GM23338 (cell line): ENCODE measurements at regions not wholly inside any gene's neighbourhood (a gene's known extent, or its start where the extent isn't known, plus 50 kb on each side); places are given as distances from the start of the nearest gene placed in this dataset.

ENCODE experiments used
- ATAC-seq: fragments of 200-7000 bp; cut with Tn5 transposase; 3 replicates; pipeline ENCODE4 v1.9.1; 2020
- DNase-seq: peaks from one replicate; pipeline ENCODE4 v3.0.0-alpha.2; 2015; ENCODE audit warnings: low spot score
- H2AFZ ChIP-seq: fragments of 200-600 bp; sonication (generic); 2 replicates; pipeline ENCODE4 v1.8.0; 2016; ENCODE audit warnings: antibody characterized with exemption, mild to moderate bottlenecking, moderate library complexity
- H3F3A ChIP-seq: fragments of 200-600 bp; sonication (generic); replicated peaks from 2 replicates; pipeline ENCODE4 v1.8.0; 2017; ENCODE audit warnings: antibody characterized with exemption, mixed run types, low read depth
- H3K27ac ChIP-seq: fragments of 200-600 bp; sonication (generic); 2 replicates; pipeline ENCODE4 v1.6.1; 2016; ENCODE audit warnings: low read depth
- H3K27me3 ChIP-seq: fragments of 200-600 bp; sonication (generic); 2 replicates; pipeline ENCODE4 v1.8.0; 2016; ENCODE audit warnings: mild to moderate bottlenecking, mixed run types, moderate library complexity; ENCODE audit not compliant: insufficient read depth
- H3K36me3 ChIP-seq: fragments of 200-600 bp; sonication (generic); 2 replicates; pipeline ENCODE4 v1.8.0; 2016; ENCODE audit warnings: mild to moderate bottlenecking; ENCODE audit not compliant: insufficient read depth
- H3K4me1 ChIP-seq: fragments of 200-600 bp; sonication (generic); 2 replicates; pipeline ENCODE4 v1.8.0; 2016; ENCODE audit warnings: mild to moderate bottlenecking, moderate library complexity; ENCODE audit not compliant: insufficient read depth
- H3K4me2 ChIP-seq: fragments of 200-600 bp; sonication (generic); 2 replicates; pipeline ENCODE4 v1.7.1; 2017; ENCODE audit warnings: mixed run types
- H3K4me3 ChIP-seq: fragments of 200-600 bp; sonication (generic); 2 replicates; pipeline ENCODE4 v1.6.1; 2016; ENCODE audit warnings: mixed run types
- H3K79me2 ChIP-seq: fragments of 200-600 bp; sonication (generic); replicated peaks from 2 replicates; pipeline ENCODE4 v1.8.0; 2017; ENCODE audit warnings: mild to moderate bottlenecking; ENCODE audit not compliant: insufficient read depth
- H3K9me2 ChIP-seq: fragments of 200-600 bp; sonication (generic); 2 replicates; pipeline ENCODE4 v1.8.0; 2017; ENCODE audit not compliant: insufficient read depth
- H4K20me1 ChIP-seq: fragments of 200-600 bp; sonication (generic); replicated peaks from 2 replicates; pipeline ENCODE4 v1.8.0; 2017; ENCODE audit warnings: mild to moderate bottlenecking; ENCODE audit not compliant: insufficient read depth
- H3K27ac Mint-ChIP-seq: 2 replicates; pipeline ENCODE4 v1.8.0; 2020; ENCODE audit warnings: inconsistent platforms, mild to moderate bottlenecking, moderate library complexity, mixed read lengths
- H3K27me3 Mint-ChIP-seq: 3 replicates; pipeline ENCODE4 v1.8.0; 2022; ENCODE audit warnings: low read depth, mild to moderate bottlenecking, moderate library complexity, mixed read lengths, inconsistent platforms; ENCODE audit not compliant: insufficient read depth, poor library complexity
- H3K36me3 Mint-ChIP-seq: 3 replicates; pipeline ENCODE4 v1.8.0; 2021; ENCODE audit warnings: low read depth, mild to moderate bottlenecking, inconsistent platforms, moderate library complexity, mixed read lengths
- H3K4me1 Mint-ChIP-seq: 3 replicates; pipeline ENCODE4 v1.8.0; 2020; ENCODE audit warnings: mild to moderate bottlenecking, inconsistent platforms, mixed read lengths
- H3K4me3 Mint-ChIP-seq: 3 replicates; pipeline ENCODE4 v1.8.0; 2021; ENCODE audit warnings: moderate library complexity, mild to moderate bottlenecking, inconsistent platforms, mixed read lengths
- H3K9me3 Mint-ChIP-seq: 3 replicates; pipeline ENCODE4 v1.8.0; 2020; ENCODE audit warnings: moderate library complexity, mild to moderate bottlenecking, inconsistent platforms, mixed read lengths
- EZH2phosphoT487 ChIP-seq: fragments of 200-600 bp; sonication (generic); IDR thresholded peaks from one replicate; pipeline ENCODE4 v1.8.1; 2018; ENCODE audit warnings: antibody characterized with exemption; ENCODE audit not compliant: unreplicated experiment
- NANOG ChIP-seq: IDR thresholded peaks from 2 replicates; pipeline ENCODE4 v1.6.1; 2016; ENCODE audit warnings: antibody characterized with exemption, borderline replicate concordance
- ZNF331 ChIP-seq: fragments of 250-450 bp; sonication (Bioruptor Pico); IDR thresholded peaks from 2 replicates; pipeline ENCODE4 v1.5.0; 2020; ENCODE audit warnings: low read depth, mild to moderate bottlenecking, moderate library complexity
- TF ChIP-seq, protein P1 (sequence below): IDR thresholded peaks from one replicate; pipeline ENCODE4 v1.6.1; 2018; ENCODE audit warnings: antibody characterized with exemption; ENCODE audit not compliant: unreplicated experiment
- TF ChIP-seq, protein P2 (sequence below): fragments of 250-450 bp; sonication (Bioruptor Pico); IDR thresholded peaks from 2 replicates; pipeline ENCODE4 v1.5.0; 2020; ENCODE audit warnings: mild to moderate bottlenecking, moderate library complexity
- TF ChIP-seq, protein P3 (sequence below), 2 experiments: fragments of 200-600 bp in 1 of 2; sonication (generic) in 1 of 2; conservative IDR thresholded peaks; 2 replicates each; pipeline versions ENCODE4 v1.5.1 to v1.6.1; 2016 to 2017; ENCODE audit warnings: antibody characterized with exemption in 2 of 2, low read depth in 2 of 2, mild to moderate bottlenecking in 2 of 2, moderate library complexity in 1 of 2

DNA sequence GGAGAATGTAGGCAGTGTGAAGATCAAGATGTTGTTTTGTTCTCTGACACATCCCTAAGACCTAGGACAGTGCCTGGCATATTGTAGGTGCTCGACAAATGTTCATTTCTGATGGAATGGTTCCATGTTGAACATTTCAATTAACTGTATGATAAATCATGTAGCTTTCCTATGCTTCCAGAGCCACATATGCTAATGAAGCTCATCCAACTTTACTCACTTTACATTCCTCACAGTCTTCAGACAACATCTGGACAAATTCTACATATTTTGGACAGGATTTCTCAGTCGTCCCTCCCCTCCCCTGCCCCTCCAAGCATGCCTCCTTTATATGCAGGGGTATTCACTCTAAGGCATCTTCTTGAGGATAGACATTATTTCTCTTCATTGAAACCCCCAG is 177.9 kb downstream of the BLID start (continued):
- TF ChIP-seq, protein P1, sequence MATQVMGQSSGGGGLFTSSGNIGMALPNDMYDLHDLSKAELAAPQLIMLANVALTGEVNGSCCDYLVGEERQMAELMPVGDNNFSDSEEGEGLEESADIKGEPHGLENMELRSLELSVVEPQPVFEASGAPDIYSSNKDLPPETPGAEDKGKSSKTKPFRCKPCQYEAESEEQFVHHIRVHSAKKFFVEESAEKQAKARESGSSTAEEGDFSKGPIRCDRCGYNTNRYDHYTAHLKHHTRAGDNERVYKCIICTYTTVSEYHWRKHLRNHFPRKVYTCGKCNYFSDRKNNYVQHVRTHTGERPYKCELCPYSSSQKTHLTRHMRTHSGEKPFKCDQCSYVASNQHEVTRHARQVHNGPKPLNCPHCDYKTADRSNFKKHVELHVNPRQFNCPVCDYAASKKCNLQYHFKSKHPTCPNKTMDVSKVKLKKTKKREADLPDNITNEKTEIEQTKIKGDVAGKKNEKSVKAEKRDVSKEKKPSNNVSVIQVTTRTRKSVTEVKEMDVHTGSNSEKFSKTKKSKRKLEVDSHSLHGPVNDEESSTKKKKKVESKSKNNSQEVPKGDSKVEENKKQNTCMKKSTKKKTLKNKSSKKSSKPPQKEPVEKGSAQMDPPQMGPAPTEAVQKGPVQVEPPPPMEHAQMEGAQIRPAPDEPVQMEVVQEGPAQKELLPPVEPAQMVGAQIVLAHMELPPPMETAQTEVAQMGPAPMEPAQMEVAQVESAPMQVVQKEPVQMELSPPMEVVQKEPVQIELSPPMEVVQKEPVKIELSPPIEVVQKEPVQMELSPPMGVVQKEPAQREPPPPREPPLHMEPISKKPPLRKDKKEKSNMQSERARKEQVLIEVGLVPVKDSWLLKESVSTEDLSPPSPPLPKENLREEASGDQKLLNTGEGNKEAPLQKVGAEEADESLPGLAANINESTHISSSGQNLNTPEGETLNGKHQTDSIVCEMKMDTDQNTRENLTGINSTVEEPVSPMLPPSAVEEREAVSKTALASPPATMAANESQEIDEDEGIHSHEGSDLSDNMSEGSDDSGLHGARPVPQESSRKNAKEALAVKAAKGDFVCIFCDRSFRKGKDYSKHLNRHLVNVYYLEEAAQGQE = no peak
- TF ChIP-seq NANOG (no peak), EZH2phosphoT487 (no peak)

DNA sequence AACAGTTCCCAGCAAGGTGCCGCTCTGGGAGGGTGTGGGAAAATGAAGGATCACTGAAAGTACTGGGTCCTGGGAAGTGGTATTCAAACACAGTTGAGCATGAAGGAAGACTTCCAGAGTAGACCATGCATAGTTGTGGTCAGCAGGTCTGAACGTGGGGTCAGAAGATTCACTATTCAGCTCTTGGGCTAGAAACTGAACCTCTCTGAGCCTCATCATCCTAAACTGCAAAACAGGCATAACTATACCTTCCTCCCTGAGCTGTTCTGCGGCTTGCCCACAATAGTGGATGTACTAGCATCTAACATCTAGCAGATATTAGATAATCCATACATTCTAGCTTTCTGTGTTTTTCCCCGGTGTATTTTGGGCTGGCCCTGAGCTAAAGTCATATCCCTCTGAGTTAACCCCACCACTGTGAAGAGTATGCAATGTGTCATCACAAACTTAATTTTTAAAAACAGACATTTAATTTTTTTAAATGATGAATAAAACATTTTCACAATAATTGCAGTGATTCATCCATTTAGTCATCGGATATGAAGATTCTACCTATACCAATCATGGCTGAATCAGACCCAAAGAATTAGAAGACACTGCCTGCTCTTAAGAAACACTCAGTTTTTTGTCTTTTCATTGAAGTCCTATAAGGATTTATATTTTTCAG is 179.1 kb downstream of the BLID start:
- peaks cover 18% of the 10 kb centered on the region; the same call in 1 of the 2 replicates for H3K4me1 ChIP-seq
- Mint-ChIP-seq H3K4me3 (no peak overlapping the region), H3K9me3 (no peaks in the 10 kb centered on the region), H3K4me1 (peaks cover 18% of the 10 kb centered on the region; the same call in 2 of the 3 replicates), H3K36me3 (no peaks in the 10 kb centered on the region), H3K27ac (no peak overlapping the region), H3K27me3 (peaks cover 4% of the 10 kb centered on the region)
- no peak for TF ChIP-seq NANOG
- TF ChIP-seq ZNF331 = no peak
- TF ChIP-seq, protein P2, sequence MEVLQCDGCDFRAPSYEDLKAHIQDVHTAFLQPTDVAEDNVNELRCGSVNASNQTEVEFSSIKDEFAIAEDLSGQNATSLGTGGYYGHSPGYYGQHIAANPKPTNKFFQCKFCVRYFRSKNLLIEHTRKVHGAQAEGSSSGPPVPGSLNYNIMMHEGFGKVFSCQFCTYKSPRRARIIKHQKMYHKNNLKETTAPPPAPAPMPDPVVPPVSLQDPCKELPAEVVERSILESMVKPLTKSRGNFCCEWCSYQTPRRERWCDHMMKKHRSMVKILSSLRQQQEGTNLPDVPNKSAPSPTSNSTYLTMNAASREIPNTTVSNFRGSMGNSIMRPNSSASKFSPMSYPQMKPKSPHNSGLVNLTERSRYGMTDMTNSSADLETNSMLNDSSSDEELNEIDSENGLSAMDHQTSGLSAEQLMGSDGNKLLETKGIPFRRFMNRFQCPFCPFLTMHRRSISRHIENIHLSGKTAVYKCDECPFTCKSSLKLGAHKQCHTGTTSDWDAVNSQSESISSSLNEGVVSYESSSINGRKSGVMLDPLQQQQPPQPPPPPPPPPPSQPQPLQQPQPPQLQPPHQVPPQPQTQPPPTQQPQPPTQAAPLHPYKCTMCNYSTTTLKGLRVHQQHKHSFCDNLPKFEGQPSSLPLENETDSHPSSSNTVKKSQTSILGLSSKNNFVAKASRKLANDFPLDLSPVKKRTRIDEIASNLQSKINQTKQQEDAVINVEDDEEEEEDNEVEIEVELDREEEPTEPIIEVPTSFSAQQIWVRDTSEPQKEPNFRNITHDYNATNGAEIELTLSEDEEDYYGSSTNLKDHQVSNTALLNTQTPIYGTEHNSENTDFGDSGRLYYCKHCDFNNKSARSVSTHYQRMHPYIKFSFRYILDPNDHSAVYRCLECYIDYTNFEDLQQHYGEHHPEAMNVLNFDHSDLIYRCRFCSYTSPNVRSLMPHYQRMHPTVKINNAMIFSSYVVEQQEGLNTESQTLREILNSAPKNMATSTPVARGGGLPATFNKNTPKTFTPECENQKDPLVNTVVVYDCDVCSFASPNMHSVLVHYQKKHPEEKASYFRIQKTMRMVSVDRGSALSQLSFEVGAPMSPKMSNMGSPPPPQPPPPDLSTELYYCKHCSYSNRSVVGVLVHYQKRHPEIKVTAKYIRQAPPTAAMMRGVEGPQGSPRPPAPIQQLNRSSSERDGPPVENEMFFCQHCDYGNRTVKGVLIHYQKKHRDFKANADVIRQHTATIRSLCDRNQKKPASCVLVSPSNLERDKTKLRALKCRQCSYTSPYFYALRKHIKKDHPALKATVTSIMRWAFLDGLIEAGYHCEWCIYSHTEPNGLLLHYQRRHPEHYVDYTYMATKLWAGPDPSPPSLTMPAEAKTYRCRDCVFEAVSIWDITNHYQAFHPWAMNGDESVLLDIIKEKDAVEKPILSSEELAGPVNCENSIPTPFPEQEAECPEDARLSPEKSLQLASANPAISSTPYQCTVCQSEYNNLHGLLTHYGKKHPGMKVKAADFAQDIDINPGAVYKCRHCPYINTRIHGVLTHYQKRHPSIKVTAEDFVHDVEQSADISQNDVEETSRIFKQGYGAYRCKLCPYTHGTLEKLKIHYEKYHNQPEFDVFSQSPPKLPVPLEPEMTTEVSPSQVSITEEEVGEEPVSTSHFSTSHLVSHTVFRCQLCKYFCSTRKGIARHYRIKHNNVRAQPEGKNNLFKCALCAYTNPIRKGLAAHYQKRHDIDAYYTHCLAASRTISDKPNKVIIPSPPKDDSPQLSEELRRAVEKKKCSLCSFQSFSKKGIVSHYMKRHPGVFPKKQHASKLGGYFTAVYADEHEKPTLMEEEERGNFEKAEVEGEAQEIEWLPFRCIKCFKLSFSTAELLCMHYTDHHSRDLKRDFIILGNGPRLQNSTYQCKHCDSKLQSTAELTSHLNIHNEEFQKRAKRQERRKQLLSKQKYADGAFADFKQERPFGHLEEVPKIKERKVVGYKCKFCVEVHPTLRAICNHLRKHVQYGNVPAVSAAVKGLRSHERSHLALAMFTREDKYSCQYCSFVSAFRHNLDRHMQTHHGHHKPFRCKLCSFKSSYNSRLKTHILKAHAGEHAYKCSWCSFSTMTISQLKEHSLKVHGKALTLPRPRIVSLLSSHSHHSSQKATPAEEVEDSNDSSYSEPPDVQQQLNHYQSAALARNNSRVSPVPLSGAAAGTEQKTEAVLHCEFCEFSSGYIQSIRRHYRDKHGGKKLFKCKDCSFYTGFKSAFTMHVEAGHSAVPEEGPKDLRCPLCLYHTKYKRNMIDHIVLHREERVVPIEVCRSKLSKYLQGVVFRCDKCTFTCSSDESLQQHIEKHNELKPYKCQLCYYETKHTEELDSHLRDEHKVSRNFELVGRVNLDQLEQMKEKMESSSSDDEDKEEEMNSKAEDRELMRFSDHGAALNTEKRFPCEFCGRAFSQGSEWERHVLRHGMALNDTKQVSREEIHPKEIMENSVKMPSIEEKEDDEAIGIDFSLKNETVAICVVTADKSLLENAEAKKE (CRISPR knock-in tag) = no peak
- TF ChIP-seq, protein P3, sequence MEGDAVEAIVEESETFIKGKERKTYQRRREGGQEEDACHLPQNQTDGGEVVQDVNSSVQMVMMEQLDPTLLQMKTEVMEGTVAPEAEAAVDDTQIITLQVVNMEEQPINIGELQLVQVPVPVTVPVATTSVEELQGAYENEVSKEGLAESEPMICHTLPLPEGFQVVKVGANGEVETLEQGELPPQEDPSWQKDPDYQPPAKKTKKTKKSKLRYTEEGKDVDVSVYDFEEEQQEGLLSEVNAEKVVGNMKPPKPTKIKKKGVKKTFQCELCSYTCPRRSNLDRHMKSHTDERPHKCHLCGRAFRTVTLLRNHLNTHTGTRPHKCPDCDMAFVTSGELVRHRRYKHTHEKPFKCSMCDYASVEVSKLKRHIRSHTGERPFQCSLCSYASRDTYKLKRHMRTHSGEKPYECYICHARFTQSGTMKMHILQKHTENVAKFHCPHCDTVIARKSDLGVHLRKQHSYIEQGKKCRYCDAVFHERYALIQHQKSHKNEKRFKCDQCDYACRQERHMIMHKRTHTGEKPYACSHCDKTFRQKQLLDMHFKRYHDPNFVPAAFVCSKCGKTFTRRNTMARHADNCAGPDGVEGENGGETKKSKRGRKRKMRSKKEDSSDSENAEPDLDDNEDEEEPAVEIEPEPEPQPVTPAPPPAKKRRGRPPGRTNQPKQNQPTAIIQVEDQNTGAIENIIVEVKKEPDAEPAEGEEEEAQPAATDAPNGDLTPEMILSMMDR (conservative IDR thresholded peaks at IDR 0.05; ENCODE audit: low read depth in 2 of 2) = no peak
- ATAC-seq = no peak
- no peak overlapping the region for H3K4me3 ChIP-seq
- peaks cover 9% of the 10 kb centered on the region for H3K9me2 ChIP-seq
- no peaks in the 10 kb centered on the region for H3F3A ChIP-seq
- H2AFZ ChIP-seq = no peak overlapping the region; the same call in 1 of the 2 replicates
- H3K36me3 ChIP-seq = no peaks in the 10 kb centered on the region
- DNase-seq = no peak
- no peaks in the 10 kb centered on the region for H4K20me1 ChIP-seq
- no peaks in the 10 kb centered on the region for H3K27me3 ChIP-seq
- no peaks in the 10 kb centered on the region for H3K79me2 ChIP-seq
- no peak overlapping the region for H3K27ac ChIP-seq
- no peak overlapping the region for H3K4me2 ChIP-seq
